SU-DHL-6 (cell line): ENCODE measurements at regions not wholly inside any gene's neighbourhood (a gene's known extent, or its start where the extent isn't known, plus 50 kb on each side); places are given as distances from the start of the nearest gene placed in this dataset.

ENCODE experiments used
- H2AFZ ChIP-seq: fragments of 200-600 bp; sonication (generic); 2 replicates; pipeline ENCODE4 v1.6.1; 2014; ENCODE audit warnings: low read depth, mild to moderate bottlenecking, moderate library complexity, mixed read lengths, antibody characterized with exemption, low read length; ENCODE audit not compliant: severe bottlenecking
- H3F3A ChIP-seq: fragments of 200-600 bp; shearing (Covaris generic); 2 replicates; pipeline ENCODE4 v1.6.0; 2016; ENCODE audit warnings: antibody characterized with exemption, mild to moderate bottlenecking; ENCODE audit not compliant: insufficient read depth
- H3K27ac ChIP-seq: fragments of 200-600 bp; sonication (generic); 2 replicates; pipeline ENCODE4 v1.5.1; 2016; ENCODE audit warnings: low read depth, mild to moderate bottlenecking, low read length, moderate library complexity, mixed read lengths
- H3K27me3 ChIP-seq: fragments of 200-600 bp; sonication (generic), shearing (Covaris generic); 2 replicates; pipeline ENCODE4 v1.6.0; 2014; ENCODE audit warnings: mild to moderate bottlenecking, low read length
- H3K36me3 ChIP-seq: fragments of 200-600 bp; sonication (generic); 2 replicates; pipeline ENCODE4 v1.6.1; 2014; ENCODE audit warnings: mild to moderate bottlenecking, low read length, mixed read lengths
- H3K4me2 ChIP-seq: fragments of 300-600, 200-600 bp; shearing (Covaris generic), sonication (generic); 2 replicates; pipeline ENCODE4 v1.6.0; 2014; ENCODE audit warnings: low read length, low read depth, mild to moderate bottlenecking; ENCODE audit not compliant: poor library complexity, severe bottlenecking
- H3K4me3 ChIP-seq: fragments of 200-600 bp; sonication (generic); 2 replicates; pipeline ENCODE4 v1.5.1; 2014; ENCODE audit warnings: antibody characterized with exemption, low read length, mild to moderate bottlenecking, mixed read lengths; ENCODE audit not compliant: insufficient read depth, poor library complexity, severe bottlenecking
- H3K79me2 ChIP-seq: fragments of 200-600 bp; sonication (generic); 2 replicates; pipeline ENCODE4 v1.6.1; 2014; ENCODE audit warnings: mild to moderate bottlenecking, low read length, moderate library complexity; ENCODE audit not compliant: insufficient read depth
- H3K9ac ChIP-seq: fragments of 200-600 bp; sonication (generic); 2 replicates; pipeline ENCODE4 v1.7.0; 2014; ENCODE audit warnings: mild to moderate bottlenecking, low read length
- H3K9me2 ChIP-seq: fragments of 200-600 bp; sonication (generic); replicated peaks from 2 replicates; pipeline ENCODE4 v1.6.1; 2014; ENCODE audit warnings: low read length; ENCODE audit not compliant: insufficient read depth
- H3K9me3 ChIP-seq: fragments of 200-600 bp; sonication (generic); 2 replicates; pipeline ENCODE4 v1.6.1; 2014; ENCODE audit warnings: low read length, mixed read lengths; ENCODE audit not compliant: insufficient read depth
- H4K20me1 ChIP-seq: fragments of 200-600 bp; sonication (generic); 2 replicates; pipeline ENCODE4 v1.6.1; 2014; ENCODE audit warnings: low read depth, mild to moderate bottlenecking, antibody characterized with exemption, low read length, moderate library complexity, mixed read lengths
- EZH2phosphoT487 ChIP-seq: fragments of 200-600 bp; sonication (generic), shearing (Covaris generic); conservative IDR thresholded peaks from 2 replicates; pipeline ENCODE4 v1.6.1; 2018; ENCODE audit warnings: mild to moderate bottlenecking, antibody characterized with exemption, low read length, moderate library complexity, mixed read lengths
- TF ChIP-seq, protein P1 (sequence below): fragments of 200-600 bp; sonication (generic); IDR thresholded peaks from one replicate; pipeline ENCODE4 v1.5.1; 2017; ENCODE audit warnings: antibody characterized with exemption, mild to moderate bottlenecking, low read length, moderate library complexity; ENCODE audit not compliant: insufficient read depth, poor library complexity, severe bottlenecking

DNA sequence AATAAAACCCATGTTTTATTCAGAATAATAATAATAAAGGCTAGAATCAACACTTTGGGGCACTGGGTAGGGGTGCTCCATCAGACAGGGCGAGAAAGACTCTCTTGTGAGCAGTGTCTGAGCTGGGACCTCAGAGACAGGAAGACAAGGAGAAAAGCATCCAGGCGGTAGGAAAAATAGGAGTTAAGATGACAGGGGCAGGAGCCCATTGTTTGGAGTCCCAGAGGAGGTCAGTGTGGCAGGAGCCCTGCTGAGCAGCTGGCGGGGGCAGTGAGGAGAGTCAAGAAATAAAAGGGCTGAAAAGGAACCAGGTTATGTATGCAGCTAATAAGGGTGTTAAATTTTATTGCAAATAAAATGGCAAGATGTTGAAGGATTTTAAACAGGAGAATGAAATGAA is 457.4 kb downstream of the FBXO15 start:
- TF ChIP-seq, protein P1, sequence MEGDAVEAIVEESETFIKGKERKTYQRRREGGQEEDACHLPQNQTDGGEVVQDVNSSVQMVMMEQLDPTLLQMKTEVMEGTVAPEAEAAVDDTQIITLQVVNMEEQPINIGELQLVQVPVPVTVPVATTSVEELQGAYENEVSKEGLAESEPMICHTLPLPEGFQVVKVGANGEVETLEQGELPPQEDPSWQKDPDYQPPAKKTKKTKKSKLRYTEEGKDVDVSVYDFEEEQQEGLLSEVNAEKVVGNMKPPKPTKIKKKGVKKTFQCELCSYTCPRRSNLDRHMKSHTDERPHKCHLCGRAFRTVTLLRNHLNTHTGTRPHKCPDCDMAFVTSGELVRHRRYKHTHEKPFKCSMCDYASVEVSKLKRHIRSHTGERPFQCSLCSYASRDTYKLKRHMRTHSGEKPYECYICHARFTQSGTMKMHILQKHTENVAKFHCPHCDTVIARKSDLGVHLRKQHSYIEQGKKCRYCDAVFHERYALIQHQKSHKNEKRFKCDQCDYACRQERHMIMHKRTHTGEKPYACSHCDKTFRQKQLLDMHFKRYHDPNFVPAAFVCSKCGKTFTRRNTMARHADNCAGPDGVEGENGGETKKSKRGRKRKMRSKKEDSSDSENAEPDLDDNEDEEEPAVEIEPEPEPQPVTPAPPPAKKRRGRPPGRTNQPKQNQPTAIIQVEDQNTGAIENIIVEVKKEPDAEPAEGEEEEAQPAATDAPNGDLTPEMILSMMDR = no peak
- no peak for TF ChIP-seq EZH2phosphoT487
- Histone ChIP-seq H3K4me2 (no peak overlapping the region), H2AFZ (no peak overlapping the region)

DNA sequence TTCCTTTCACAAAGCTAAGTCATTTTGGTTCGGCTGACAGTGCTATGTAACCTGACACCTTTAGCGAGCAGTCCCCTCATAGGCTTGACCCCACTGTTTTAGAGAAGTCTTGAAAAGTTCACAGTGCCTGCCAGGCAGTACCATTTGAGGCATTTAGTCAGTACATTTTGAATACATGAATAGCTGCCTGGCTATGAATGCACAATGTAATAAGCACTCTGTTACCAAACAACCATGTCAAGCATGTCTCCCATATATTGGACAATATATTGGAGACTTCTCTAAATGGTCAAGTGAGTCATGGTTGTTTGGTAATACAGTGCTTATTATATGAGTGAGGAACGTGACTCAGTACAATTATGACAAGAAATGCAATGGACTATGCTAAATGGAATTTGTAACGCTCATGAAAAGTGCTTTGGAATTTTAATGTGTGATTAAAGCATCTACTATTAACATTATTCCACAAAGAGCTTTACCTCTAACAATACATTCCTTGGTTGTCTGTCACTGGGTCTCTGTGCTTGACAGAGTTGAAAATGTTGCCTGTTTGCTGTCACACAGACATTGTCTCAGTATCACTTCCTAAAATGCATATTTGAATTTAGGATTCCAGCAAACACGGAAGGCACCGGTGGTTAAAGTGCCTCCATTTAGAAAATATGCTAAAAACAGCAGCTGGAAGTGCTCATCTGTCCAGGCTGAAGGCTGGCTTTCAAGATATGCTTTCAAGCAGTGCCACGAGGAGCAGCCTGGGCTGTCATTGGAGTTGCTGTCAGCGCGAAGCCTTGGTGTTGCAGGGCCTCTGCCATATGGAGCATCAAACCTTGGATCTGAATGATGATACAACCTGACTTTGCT is 458.6 kb downstream of the FBXO15 start:
- Histone ChIP-seq H3K9me3 (no peaks in the 10 kb centered on the region), H3K27ac (no peak overlapping the region), H4K20me1 (no peaks in the 10 kb centered on the region), H3K4me3 (no peak overlapping the region), H2AFZ (no peak overlapping the region), H3F3A (no peaks in the 10 kb centered on the region), H3K9me2 (no peaks in the 10 kb centered on the region), H3K27me3 (no peaks in the 10 kb centered on the region), H3K9ac (no peak overlapping the region), H3K4me2 (no peak overlapping the region), H3K36me3 (no peaks in the 10 kb centered on the region), H3K79me2 (no peaks in the 10 kb centered on the region)
- TF ChIP-seq EZH2phosphoT487 = no peak
- TF ChIP-seq, protein P1 = no peak

More for the DNA sequence above, 457.4 kb downstream of the FBXO15 start:
- H3K9me2 ChIP-seq = no peaks in the 10 kb centered on the region
- H3K27me3 ChIP-seq = no peaks in the 10 kb centered on the region
- no peaks in the 10 kb centered on the region for H3K79me2 ChIP-seq
- no peaks in the 10 kb centered on the region for H3K9me3 ChIP-seq
- no peak overlapping the region for H3K9ac ChIP-seq
- no peak overlapping the region for H3K4me3 ChIP-seq
- H4K20me1 ChIP-seq = no peaks in the 10 kb centered on the region
- no peak overlapping the region for H3K27ac ChIP-seq
- H3F3A ChIP-seq = no peaks in the 10 kb centered on the region
- no peaks in the 10 kb centered on the region for H3K36me3 ChIP-seq

DNA sequence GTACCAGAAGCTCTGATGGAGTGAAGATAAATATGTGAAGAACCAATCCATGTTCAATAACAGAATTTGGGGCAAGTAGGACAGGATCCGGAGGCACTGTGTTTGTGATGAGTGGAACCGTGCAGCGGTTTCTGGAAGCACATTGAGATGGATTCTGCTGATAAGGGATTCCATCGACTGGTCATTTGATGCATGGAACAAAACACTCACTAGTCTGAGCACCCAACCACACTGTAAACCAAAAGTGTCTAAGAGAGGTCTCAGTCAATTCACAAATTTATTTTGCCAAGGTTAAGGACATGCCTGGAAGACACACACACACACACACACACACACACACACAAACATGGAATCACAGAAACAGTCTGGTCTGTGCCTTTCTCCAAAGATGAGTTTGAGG is 459.5 kb downstream of the FBXO15 start:
- TF ChIP-seq, protein P1 = no peak
- no peak for TF ChIP-seq EZH2phosphoT487
- Histone ChIP-seq H3K4me2 (no peak overlapping the region), H3K36me3 (no peaks in the 10 kb centered on the region), H2AFZ (no peak overlapping the region), H3K27me3 (no peaks in the 10 kb centered on the region), H3F3A (no peaks in the 10 kb centered on the region), H3K79me2 (no peaks in the 10 kb centered on the region), H4K20me1 (no peaks in the 10 kb centered on the region), H3K9me2 (no peaks in the 10 kb centered on the region), H3K9ac (no peak overlapping the region), H3K9me3 (no peaks in the 10 kb centered on the region), H3K4me3 (no peak overlapping the region), H3K27ac (no peak overlapping the region)
